ENCODE measurements at regions not wholly inside any gene's neighbourhood (a gene's known extent, or its start where the extent isn't known, plus 50 kb on each side); places are given as distances from the start of the nearest gene placed in this dataset.

DNA sequence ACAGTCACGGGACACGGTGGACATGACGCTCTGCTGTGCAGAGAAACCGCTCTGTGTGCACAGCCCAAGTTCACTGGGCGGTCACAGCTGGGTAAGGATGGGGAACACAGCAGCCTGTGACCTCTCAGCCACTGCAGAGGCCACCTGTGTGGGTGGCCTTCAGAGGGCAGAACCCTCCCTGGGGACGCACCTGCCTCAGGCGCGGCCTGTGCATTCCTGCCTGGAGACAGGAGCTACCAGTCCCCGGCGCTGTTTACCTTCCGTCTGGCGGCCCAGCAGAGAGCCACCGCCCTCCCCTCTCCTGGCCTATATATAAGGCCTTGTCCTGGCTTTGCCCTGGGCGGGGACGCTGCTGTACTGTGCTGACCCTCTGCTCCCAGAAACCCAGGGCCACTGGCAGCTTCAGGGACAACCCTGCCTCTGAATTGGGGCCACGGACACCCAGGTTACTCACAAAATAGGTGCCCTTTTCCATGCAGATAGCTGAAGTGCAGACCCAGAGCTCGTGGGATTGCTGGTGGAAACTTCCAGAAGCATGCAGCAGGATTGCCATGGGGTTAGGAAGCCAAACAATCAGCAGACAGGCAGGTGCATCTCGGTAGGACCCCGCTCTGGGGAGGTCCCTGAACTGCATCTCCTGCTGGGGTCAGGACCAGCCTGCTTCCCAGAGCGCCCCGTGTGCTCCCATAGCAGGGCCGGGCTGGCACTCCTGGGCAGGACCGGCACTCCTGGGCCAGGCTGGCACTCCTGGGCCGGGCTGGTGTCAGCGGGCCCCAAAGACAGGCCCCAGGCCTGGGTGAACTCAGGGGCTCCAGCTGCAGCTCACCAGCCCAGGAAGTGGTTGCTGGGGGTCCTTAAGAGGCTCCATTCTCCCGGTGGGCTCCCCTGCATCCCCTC lies 83.6 kb downstream of the SIK1 start:
- Histone ChIP-seq H3K36me3 (ENCODE audit: control insufficient read depth in 2 of 2, insufficient read depth in 2 of 2, low read length in 1 of 2) (no peaks in the 10 kb centered on the region), H3K4me3 (ENCODE audit: low read depth in 1 of 2, low read length in 2 of 2) (no peak overlapping the region), H3K9me3 (ENCODE audit: control insufficient read depth in 2 of 2, insufficient read depth in 1 of 2, low read depth in 1 of 2, low read length in 1 of 2) (no peaks in the 10 kb centered on the region), H3K27ac (ENCODE audit: low read depth in 2 of 2, low read length in 1 of 2) (peak overlapping the region; percentile 9 to 17), H3K27me3 (ENCODE audit: control insufficient read depth in 1 of 2, insufficient read depth in 2 of 2, low read length in 2 of 2) (no peaks in the 10 kb centered on the region), H3K4me1 (ENCODE audit: control insufficient read depth in 2 of 2, insufficient read depth in 2 of 2, low read length in 1 of 2) (peaks cover 2 to 44% of the 10 kb centered on the region in 2 donors)
- WGBS, 2 donors: 54 to 66% methylated on average over 25 to 26 of the region's 26 CpGs

DNA sequence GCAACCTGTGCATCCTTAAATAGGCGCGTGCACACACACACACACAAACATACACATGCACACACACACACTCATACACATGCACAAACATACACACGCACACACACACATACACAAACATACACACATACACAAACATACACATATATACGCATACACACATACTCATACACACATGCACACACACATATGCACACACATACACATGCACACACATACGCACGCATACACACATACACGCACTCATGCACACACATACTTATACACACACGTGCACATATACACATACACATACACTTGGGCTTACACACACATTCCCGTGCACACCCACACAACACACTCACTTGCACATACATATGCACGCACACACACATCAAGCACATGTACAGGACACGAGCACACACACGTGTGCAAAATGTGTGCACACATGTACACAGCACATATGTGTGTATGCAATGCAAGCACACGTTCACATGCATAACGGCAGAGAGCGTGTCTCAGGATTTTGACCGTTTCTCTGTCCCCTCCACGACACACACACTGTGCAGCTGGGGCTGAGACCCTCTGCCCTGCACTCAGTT lies 84.5 kb downstream of the SIK1 start:
- H3K27ac ChIP-seq (ENCODE audit: low read depth in 2 of 2, low read length in 1 of 2): no peak overlapping the region

DNA sequence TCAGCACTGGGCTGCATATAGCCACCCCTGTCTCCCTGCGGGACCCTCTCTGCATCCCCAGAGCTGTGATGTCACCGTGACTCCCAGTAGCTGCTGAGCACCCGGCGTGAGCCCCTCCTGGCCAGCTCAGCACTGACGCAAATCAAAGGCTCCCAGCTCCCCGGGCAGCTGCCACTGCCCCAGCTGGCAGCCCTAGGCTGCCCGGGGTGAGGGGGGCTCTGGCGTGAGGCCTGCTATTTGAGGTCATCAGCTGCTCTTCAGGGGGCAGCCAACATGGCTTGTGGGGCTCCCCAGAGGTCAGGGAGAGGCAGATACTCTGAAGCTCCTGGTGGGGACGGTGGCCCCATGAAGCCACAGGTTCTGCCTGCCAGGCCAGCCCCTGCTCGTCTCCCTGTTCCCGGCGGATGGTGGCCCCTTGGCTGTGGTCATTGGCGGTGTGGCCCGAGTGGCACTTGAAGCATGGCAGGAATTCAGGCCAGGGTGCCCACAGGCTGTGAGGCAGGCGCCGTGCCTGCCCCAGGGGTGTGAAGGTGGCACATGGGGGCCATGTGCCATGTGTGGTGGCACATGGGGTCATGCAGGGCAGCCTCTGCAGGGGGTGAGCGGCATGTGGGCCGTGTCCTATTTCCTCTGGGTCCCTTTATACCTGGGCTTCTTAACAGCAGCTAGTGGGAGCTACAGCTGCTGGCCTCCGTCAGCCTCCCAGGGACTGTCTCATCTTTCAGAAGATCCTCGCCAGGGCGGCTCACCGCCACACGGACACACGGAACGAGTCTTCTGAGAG lies 85.4 kb downstream of the SIK1 start:
- Histone ChIP-seq H3K4me3 (ENCODE audit: low read depth in 1 of 2, low read length in 2 of 2) (no peak overlapping the region), H3K27ac (ENCODE audit: low read depth in 2 of 2, low read length in 1 of 2) (no peak overlapping the region), H3K27me3 (ENCODE audit: control insufficient read depth in 1 of 2, insufficient read depth in 2 of 2, low read length in 2 of 2) (no peaks in the 10 kb centered on the region), H3K9me3 (ENCODE audit: control insufficient read depth in 2 of 2, insufficient read depth in 1 of 2, low read depth in 1 of 2, low read length in 1 of 2) (no peaks in the 10 kb centered on the region), H3K36me3 (ENCODE audit: control insufficient read depth in 2 of 2, insufficient read depth in 2 of 2, low read length in 1 of 2) (no peaks in the 10 kb centered on the region), H3K4me1 (ENCODE audit: control insufficient read depth in 2 of 2, insufficient read depth in 2 of 2, low read length in 1 of 2) (peaks cover 2 to 41% of the 10 kb centered on the region in 2 donors)
- WGBS, 2 donors: 77 to 78% methylated on average over 25 of the region's 25 CpGs

More for the DNA sequence above, 84.5 kb downstream of the SIK1 start:
- Histone ChIP-seq H3K9me3 (ENCODE audit: control insufficient read depth in 2 of 2, insufficient read depth in 1 of 2, low read depth in 1 of 2, low read length in 1 of 2) (no peaks in the 10 kb centered on the region), H3K27me3 (ENCODE audit: control insufficient read depth in 1 of 2, insufficient read depth in 2 of 2, low read length in 2 of 2) (no peaks in the 10 kb centered on the region), H3K36me3 (ENCODE audit: control insufficient read depth in 2 of 2, insufficient read depth in 2 of 2, low read length in 1 of 2) (no peaks in the 10 kb centered on the region), H3K4me1 (ENCODE audit: control insufficient read depth in 2 of 2, insufficient read depth in 2 of 2, low read length in 1 of 2) (peaks cover 2 to 41% of the 10 kb centered on the region in 2 donors), H3K4me3 (ENCODE audit: low read depth in 1 of 2, low read length in 2 of 2) (no peak overlapping the region)
- 84 to 95% methylated on average over 17 of the region's 17 CpGs for WGBS, 2 donors

DNA sequence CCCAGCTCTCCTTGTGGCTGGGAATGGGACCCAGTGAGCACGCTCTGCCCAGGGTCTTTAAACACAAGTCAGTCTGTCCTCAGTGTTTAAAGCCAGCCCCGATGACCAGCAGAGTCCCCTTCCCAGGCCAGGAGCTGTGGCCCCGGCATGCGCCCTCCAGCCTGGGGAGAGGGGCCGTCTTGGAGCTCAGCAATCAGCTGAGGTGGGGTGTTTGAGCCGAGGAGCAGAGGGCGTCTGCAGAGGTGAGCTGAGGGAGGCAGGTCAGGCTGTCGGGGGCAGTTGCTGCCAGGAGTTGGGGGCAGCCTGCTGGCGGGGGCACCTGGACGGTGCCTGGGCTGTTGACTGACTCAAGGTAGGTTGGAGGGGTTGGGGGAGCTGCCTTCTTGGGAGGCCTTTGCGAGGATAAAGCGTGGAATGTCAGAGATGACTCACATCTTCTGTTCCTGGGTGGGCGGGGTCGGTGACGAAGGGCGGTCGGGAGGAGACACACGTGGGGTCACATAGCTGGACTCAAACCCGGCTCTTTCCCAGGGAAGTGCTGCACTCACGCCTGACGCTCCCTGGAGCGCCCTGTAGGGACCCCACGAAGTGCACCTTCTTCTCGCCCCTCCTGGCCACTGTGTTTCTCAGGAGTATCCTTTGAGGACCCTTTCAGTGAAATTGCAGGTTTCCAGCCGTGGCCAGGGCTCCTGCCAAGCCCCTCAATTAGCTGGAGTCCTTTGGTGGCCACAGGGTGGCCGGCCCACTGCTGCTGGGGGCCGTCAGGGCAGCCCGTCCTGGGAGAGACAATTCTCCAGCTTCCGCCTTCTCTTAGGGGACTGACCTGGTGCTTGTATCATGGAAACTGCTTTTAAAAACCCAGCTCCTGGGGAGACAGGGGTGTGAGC lies 86.2 kb downstream of the SIK1 start:
- 61 to 66% methylated on average over 26 to 29 of the region's 29 CpGs for WGBS, 2 donors
- Histone ChIP-seq H3K27ac (ENCODE audit: low read depth in 2 of 2, low read length in 1 of 2) (no peak overlapping the region), H3K9me3 (ENCODE audit: control insufficient read depth in 2 of 2, insufficient read depth in 1 of 2, low read depth in 1 of 2, low read length in 1 of 2) (no peaks in the 10 kb centered on the region), H3K4me1 (ENCODE audit: control insufficient read depth in 2 of 2, insufficient read depth in 2 of 2, low read length in 1 of 2) (peaks cover 2 to 35% of the 10 kb centered on the region in 2 donors), H3K4me3 (ENCODE audit: low read depth in 1 of 2, low read length in 2 of 2) (no peak overlapping the region), H3K36me3 (ENCODE audit: control insufficient read depth in 2 of 2, insufficient read depth in 2 of 2, low read length in 1 of 2) (no peaks in the 10 kb centered on the region), H3K27me3 (ENCODE audit: control insufficient read depth in 1 of 2, insufficient read depth in 2 of 2, low read length in 2 of 2) (no peaks in the 10 kb centered on the region)

DNA sequence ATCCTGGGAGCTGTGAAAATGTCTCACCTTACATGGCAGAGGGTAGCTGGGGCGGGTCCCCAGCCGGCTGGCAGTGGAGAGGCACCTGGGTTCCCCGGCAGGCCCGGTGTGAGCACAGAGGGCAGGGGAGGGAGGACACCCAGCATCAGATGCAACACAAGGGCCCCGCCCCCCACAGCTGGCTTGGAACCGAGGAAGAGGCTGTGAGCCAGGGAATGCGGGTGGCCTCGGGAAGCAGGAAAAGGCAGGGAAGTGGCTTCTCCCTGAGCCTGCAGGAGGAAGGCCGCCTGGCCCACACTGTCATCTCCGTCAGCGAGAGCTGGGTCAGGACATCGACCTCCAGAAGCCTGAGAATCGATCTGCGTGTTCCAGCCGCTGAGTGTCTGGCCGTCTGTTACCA lies 87.3 kb downstream of the SIK1 start:
- H3K4me3 ChIP-seq (ENCODE audit: low read depth in 1 of 2, low read length in 2 of 2): no peak overlapping the region
- H3K27me3 ChIP-seq (ENCODE audit: control insufficient read depth in 1 of 2, insufficient read depth in 2 of 2, low read length in 2 of 2): no peaks in the 10 kb centered on the region
- H3K9me3 ChIP-seq (ENCODE audit: control insufficient read depth in 2 of 2, insufficient read depth in 1 of 2, low read depth in 1 of 2, low read length in 1 of 2): peaks cover 0 to 2% of the 10 kb centered on the region in 2 donors

DNA sequence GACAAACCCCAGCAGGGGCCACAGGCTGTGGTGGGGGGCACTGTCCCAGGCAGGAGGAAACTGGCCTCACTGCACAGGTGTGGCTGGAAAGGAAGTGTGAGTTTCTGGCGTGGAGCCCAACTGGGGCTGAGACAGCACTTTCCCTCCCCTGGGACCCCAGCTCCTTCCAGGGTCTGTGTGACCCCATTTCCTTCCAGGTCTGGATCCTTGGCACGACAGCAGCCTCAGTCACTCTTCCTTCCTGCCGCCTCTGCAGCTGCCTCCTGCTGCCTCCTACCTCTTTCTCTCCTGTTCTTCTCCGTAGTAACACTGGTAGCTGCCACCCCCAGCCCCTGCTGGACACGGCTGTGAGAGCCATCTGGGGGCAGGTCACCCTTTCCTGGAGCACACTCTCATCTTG lies 88.0 kb downstream of the SIK1 start:
- H3K4me1 ChIP-seq (ENCODE audit: control insufficient read depth in 2 of 2, insufficient read depth in 2 of 2, low read length in 1 of 2): peaks cover 2 to 20% of the 10 kb centered on the region in 2 donors
- no peaks in the 10 kb centered on the region for H3K27me3 ChIP-seq (ENCODE audit: control insufficient read depth in 1 of 2, insufficient read depth in 2 of 2, low read length in 2 of 2)
- no peak overlapping the region for H3K27ac ChIP-seq (ENCODE audit: low read depth in 2 of 2, low read length in 1 of 2)
- peaks cover 0 to 2% of the 10 kb centered on the region in 2 donors for H3K9me3 ChIP-seq (ENCODE audit: control insufficient read depth in 2 of 2, insufficient read depth in 1 of 2, low read depth in 1 of 2, low read length in 1 of 2)
- 61 to 68% methylated on average over 5 of the region's 5 CpGs for WGBS, 2 donors
- no peaks in the 10 kb centered on the region for H3K36me3 ChIP-seq (ENCODE audit: control insufficient read depth in 2 of 2, insufficient read depth in 2 of 2, low read length in 1 of 2)
- H3K4me3 ChIP-seq (ENCODE audit: low read depth in 1 of 2, low read length in 2 of 2): no peak overlapping the region

More for the DNA sequence above, 87.3 kb downstream of the SIK1 start:
- Histone ChIP-seq H3K4me1 (ENCODE audit: control insufficient read depth in 2 of 2, insufficient read depth in 2 of 2, low read length in 1 of 2) (peaks cover 2 to 25% of the 10 kb centered on the region in 2 donors), H3K36me3 (ENCODE audit: control insufficient read depth in 2 of 2, insufficient read depth in 2 of 2, low read length in 1 of 2) (no peaks in the 10 kb centered on the region), H3K27ac (ENCODE audit: low read depth in 2 of 2, low read length in 1 of 2) (no peak overlapping the region)
- 66 to 74% methylated on average over 16 of the region's 16 CpGs for WGBS, 2 donors

DNA sequence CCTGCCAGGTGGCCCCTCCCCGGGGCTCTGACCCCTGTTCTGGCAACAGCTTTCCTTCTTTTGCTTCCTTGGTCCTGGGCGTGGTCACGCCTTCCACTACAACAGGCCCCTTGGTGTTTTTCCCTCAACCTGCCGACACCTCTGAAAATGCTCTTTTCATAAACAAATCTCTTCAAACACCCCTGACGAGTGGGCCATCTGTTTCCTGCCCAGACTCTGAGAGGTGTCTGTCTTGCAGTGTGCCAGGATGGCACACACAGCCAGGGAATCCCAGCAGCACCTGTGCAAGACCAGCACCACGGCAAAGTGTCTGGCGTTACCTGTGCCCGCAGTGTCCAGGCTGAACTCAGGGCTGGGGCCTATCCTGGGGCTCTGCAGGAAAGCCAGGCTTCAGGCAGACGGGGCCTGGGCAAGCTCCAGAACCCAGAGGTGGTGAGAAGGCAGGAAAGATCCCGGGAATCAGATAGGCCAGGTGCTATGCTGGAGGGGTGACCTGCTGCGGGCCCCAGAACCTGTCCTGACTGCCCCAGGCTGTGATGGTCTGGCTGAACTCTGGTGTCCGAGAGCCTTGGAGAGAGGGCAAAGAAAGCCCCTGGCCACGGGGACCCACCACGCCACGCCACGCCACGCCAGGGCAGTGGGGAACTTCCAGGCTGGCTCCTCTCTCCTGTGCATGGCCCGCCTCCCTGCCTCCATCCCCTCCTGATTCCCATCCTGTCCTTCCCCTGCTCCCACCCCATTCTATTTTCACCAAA lies 88.9 kb downstream of the SIK1 start:
- Histone ChIP-seq H3K4me1 (ENCODE audit: control insufficient read depth in 2 of 2, insufficient read depth in 2 of 2, low read length in 1 of 2) (peaks cover 2 to 17% of the 10 kb centered on the region in 2 donors), H3K4me3 (ENCODE audit: low read depth in 1 of 2, low read length in 2 of 2) (no peak overlapping the region), H3K27ac (ENCODE audit: low read depth in 2 of 2, low read length in 1 of 2) (no peak overlapping the region), H3K27me3 (ENCODE audit: control insufficient read depth in 1 of 2, insufficient read depth in 2 of 2, low read length in 2 of 2) (no peaks in the 10 kb centered on the region), H3K36me3 (ENCODE audit: control insufficient read depth in 2 of 2, insufficient read depth in 2 of 2, low read length in 1 of 2) (no peaks in the 10 kb centered on the region), H3K9me3 (ENCODE audit: control insufficient read depth in 2 of 2, insufficient read depth in 1 of 2, low read depth in 1 of 2, low read length in 1 of 2) (peaks cover 0 to 2% of the 10 kb centered on the region in 2 donors)
- WGBS, 2 donors: 82 to 90% methylated on average over 15 to 18 of the region's 18 CpGs

DNA sequence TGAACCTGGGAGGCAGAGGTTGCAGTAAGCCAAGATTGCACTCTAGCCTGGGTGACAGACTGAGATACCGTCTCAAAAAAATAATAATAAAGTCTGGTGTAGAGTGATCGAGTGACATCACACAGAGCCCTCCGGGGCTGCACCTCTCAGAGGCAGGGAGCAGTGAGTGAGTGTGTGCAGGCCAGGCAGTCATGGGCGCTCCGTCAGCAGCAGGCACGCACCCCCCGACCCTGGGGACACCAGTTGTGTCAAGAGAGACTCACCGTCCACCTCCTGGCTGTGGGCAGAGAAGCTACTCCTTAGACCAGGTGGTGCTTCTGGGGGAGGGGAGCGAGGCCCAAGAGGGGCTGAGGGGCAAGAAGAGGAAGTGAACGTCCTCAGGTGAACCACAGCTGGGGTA lies 91.8 kb downstream of the SIK1 start:
- peaks cover 4 to 11% of the 10 kb centered on the region in 2 donors for H3K4me1 ChIP-seq (ENCODE audit: control insufficient read depth in 2 of 2, insufficient read depth in 2 of 2, low read length in 1 of 2)
- peaks cover 0 to 5% of the 10 kb centered on the region in 2 donors for H3K9me3 ChIP-seq (ENCODE audit: control insufficient read depth in 2 of 2, insufficient read depth in 1 of 2, low read depth in 1 of 2, low read length in 1 of 2)
- WGBS, 2 donors: 90 to 94% methylated on average over 10 of the region's 10 CpGs
- H3K36me3 ChIP-seq (ENCODE audit: control insufficient read depth in 2 of 2, insufficient read depth in 2 of 2, low read length in 1 of 2): no peaks in the 10 kb centered on the region
- no peaks in the 10 kb centered on the region for H3K27me3 ChIP-seq (ENCODE audit: control insufficient read depth in 1 of 2, insufficient read depth in 2 of 2, low read length in 2 of 2)
- H3K4me3 ChIP-seq (ENCODE audit: low read depth in 1 of 2, low read length in 2 of 2): no peak overlapping the region
- no peak overlapping the region for H3K27ac ChIP-seq (ENCODE audit: low read depth in 2 of 2, low read length in 1 of 2)
